Omental fat pad (tissue), 1 donor: ENCODE measurements at regions not wholly inside any gene's neighbourhood (a gene's known extent, or its start where the extent isn't known, plus 50 kb on each side); places are given as distances from the start of the nearest gene placed in this dataset.
"Not testable (repeated sequence)": the region's sequence is repeated elsewhere in the genome, so short reads cannot be mapped to it uniquely, and the experiment has no call there.

ENCODE experiments used
- ATAC-seq: fragments of 150-250 bp; one replicate; pipeline ENCODE4 v1.9.1; 2016; ENCODE audit warnings: mild to moderate bottlenecking, moderate library complexity; ENCODE audit not compliant: low FRiP score
- DNase-seq: peaks from one replicate; pipeline ENCODE4 v3.0.0-alpha.2; 2019; ENCODE audit warnings: low spot score

- DNase-seq, ATAC-seq: not testable (repeated sequence)
Observed at GRCh38 chr10:133689897-133690296, 63.3 kb upstream of the FRG2B start.

DNA sequence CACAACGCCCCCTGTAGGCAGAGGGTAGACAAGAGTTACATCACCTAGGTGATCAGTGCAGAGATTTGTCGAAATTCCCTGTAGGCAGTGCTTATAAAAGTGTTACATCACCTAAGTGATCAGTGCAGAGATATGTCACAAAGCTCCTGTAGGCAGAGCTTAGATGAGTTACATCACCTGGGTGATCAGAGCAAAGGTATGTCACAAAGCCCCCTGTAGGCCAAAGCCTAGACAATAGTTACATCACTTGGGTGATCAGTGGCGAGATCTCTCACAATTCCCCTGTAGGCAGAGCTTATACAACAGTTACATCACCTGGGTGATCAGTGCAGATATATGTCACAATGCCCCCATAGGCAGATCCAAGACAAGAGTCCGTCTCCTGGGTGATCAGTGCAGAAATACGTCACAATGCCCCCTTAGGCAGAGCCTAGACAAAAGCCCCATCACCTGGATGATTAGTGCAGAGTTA is 61.9 kb upstream of the FRG2B start:
- peak; percentile 63 for ATAC-seq
- DNase-seq: not testable (repeated sequence)

- not testable (repeated sequence) for DNase-seq
- peak; percentile 84 for ATAC-seq
Observed at GRCh38 chr10:133687689-133688440, 61.3 kb upstream of the FRG2B start.

GRCh38 chr10:133686992-133687391 is 60.4 kb upstream of the FRG2B start:
- ATAC-seq: peak; percentile 55
- not testable (repeated sequence) for DNase-seq
